H9 (cell line): ENCODE measurements at regions not wholly inside any gene's neighbourhood (a gene's known extent, or its start where the extent isn't known, plus 50 kb on each side); places are given as distances from the start of the nearest gene placed in this dataset.
A peak's percentile ranks its signal among the peaks of the same experiment; 100 is the strongest.

Experiments
- DNase-seq: peaks from one replicate; pipeline ENCODE4 v3.0.0-alpha.2; 2017
- H2AFZ ChIP-seq: one replicate; pipeline ENCODE4 v1.6.1; 2013; ENCODE audit warnings: mild to moderate bottlenecking, low read length, control low read depth, moderate library complexity
- H2AK5ac ChIP-seq: 2 replicates; pipeline ENCODE4 v1.6.1; 2013; ENCODE audit warnings: low read length, control low read depth, mixed read lengths; ENCODE audit not compliant: insufficient read length
- H2BK120ac ChIP-seq: one replicate; pipeline ENCODE4 v1.6.1; 2013; ENCODE audit warnings: low read depth, mild to moderate bottlenecking, low read length, control low read depth, inconsistent platforms; ENCODE audit not compliant: poor library complexity, severe bottlenecking
- H2BK12ac ChIP-seq: 2 replicates; pipeline ENCODE4 v1.6.1; 2013; ENCODE audit warnings: low read length, control low read depth, mixed read lengths, low read depth; ENCODE audit not compliant: insufficient read length
- H2BK15ac ChIP-seq: 2 replicates; pipeline ENCODE4 v1.6.1; 2013; ENCODE audit warnings: low read depth, low read length, control low read depth
- H2BK20ac ChIP-seq: one replicate; pipeline ENCODE4 v1.6.1; 2013; ENCODE audit warnings: low read depth, mild to moderate bottlenecking, low read length, control low read depth, inconsistent platforms; ENCODE audit not compliant: poor library complexity, severe bottlenecking
- H2BK5ac ChIP-seq: 2 replicates; pipeline ENCODE4 v1.6.1; 2013; ENCODE audit warnings: low read length, control low read depth, mixed read lengths; ENCODE audit not compliant: insufficient read length
- H3K14ac ChIP-seq: 2 replicates; pipeline ENCODE4 v1.6.1; 2013; ENCODE audit warnings: low read length, control low read depth; ENCODE audit not compliant: insufficient read depth
- H3K18ac ChIP-seq: 2 replicates; pipeline ENCODE4 v1.6.1; 2013; ENCODE audit warnings: low read depth, mild to moderate bottlenecking, mixed read lengths, low read length, control low read depth; ENCODE audit not compliant: insufficient read length
- H3K23ac ChIP-seq: 2 replicates; pipeline ENCODE4 v1.6.1; 2013; ENCODE audit warnings: low read length, control low read depth, mixed read lengths, low read depth; ENCODE audit not compliant: insufficient read length
- H3K23me2 ChIP-seq: 2 replicates; pipeline ENCODE4 v1.6.1; 2013; ENCODE audit warnings: low read depth, mild to moderate bottlenecking, mixed read lengths, low read length, control low read depth; ENCODE audit not compliant: insufficient read length, poor library complexity, severe bottlenecking
- H3K27ac ChIP-seq: 2 replicates; pipeline ENCODE4 v1.5.1; 2013; ENCODE audit warnings: low read length, control low read depth, mixed read lengths, low read depth; ENCODE audit not compliant: insufficient read length
- H3K27me3 ChIP-seq: 2 replicates; pipeline ENCODE4 v1.6.1; 2013; ENCODE audit warnings: low read length, control low read depth, inconsistent platforms; ENCODE audit not compliant: insufficient read depth
- H3K4ac ChIP-seq: 2 replicates; pipeline ENCODE4 v1.6.1; 2013; ENCODE audit warnings: low read depth, mild to moderate bottlenecking, control low read depth, inconsistent platforms, low read length, moderate library complexity
- H3K4me1 ChIP-seq: 2 replicates; pipeline ENCODE4 v1.6.1; 2013; ENCODE audit warnings: low read length, control low read depth, inconsistent platforms; ENCODE audit not compliant: insufficient read depth
- H3K4me2 ChIP-seq: 2 replicates; pipeline ENCODE4 v1.6.1; 2013; ENCODE audit warnings: low read length, control low read depth, mixed read lengths; ENCODE audit not compliant: insufficient read length, insufficient read depth
- H3K56ac ChIP-seq: 2 replicates; pipeline ENCODE4 v1.6.1; 2013; ENCODE audit warnings: low read depth, mild to moderate bottlenecking, mixed read lengths, low read length, control low read depth; ENCODE audit not compliant: insufficient read length
- H3K79me1 ChIP-seq: 2 replicates; pipeline ENCODE4 v1.6.1; 2013; ENCODE audit warnings: low read depth, mild to moderate bottlenecking, moderate library complexity, low read length, control low read depth, inconsistent platforms; ENCODE audit not compliant: insufficient read depth, poor library complexity, severe bottlenecking
- H3K79me2 ChIP-seq: 2 replicates; pipeline ENCODE4 v1.6.1; 2013; ENCODE audit warnings: low read length, control low read depth, inconsistent platforms; ENCODE audit not compliant: insufficient read depth
- H3K9ac ChIP-seq: 2 replicates; pipeline ENCODE4 v1.6.1; 2013; ENCODE audit warnings: low read length, control low read depth, mixed read lengths; ENCODE audit not compliant: insufficient read length; ENCODE audit errors: extremely low read depth
- H3K9me3 ChIP-seq: one replicate; pipeline ENCODE4 v1.6.1; 2013; ENCODE audit warnings: low read depth, low read length, inconsistent platforms; ENCODE audit not compliant: control insufficient read depth
- H3T11ph ChIP-seq: one replicate; pipeline ENCODE4 v1.6.1; 2013; ENCODE audit warnings: mild to moderate bottlenecking, low read length, control low read depth, inconsistent platforms
- H4K20me1 ChIP-seq: one replicate; pipeline ENCODE4 v1.6.1; 2013; ENCODE audit not compliant: control insufficient read depth, insufficient read length, insufficient read depth
- H4K5ac ChIP-seq: 2 replicates; pipeline ENCODE4 v1.6.1; 2013; ENCODE audit warnings: low read depth, mild to moderate bottlenecking, mixed read lengths, low read length, control low read depth; ENCODE audit not compliant: insufficient read length
- H4K8ac ChIP-seq: replicated peaks from 2 replicates; pipeline ENCODE4 v1.6.1; 2013; ENCODE audit warnings: low read length, control low read depth, mixed read lengths, low read depth; ENCODE audit not compliant: insufficient read length
- H4K91ac ChIP-seq: 2 replicates; pipeline ENCODE4 v1.6.1; 2013; ENCODE audit warnings: low read depth, mild to moderate bottlenecking, moderate library complexity, mixed read lengths, low read length, control low read depth; ENCODE audit not compliant: insufficient read length
- H3K27ac Mint-ChIP-seq, 3 experiments: 2 replicates in 2 of 3; 3 replicates in 1 of 3; pipeline ENCODE4 v1.8.0; 2020 to 2021; ENCODE audit warnings: mixed read lengths in 3 of 3, mild to moderate bottlenecking in 1 of 3, moderate library complexity in 1 of 3
- H3K27me3 Mint-ChIP-seq: 2 replicates; pipeline ENCODE4 v1.8.0; 2021; ENCODE audit warnings: low read depth, mild to moderate bottlenecking, moderate library complexity, mixed read lengths
- H3K36me3 Mint-ChIP-seq, 3 experiments: 2 replicates in 2 of 3; 3 replicates in 1 of 3; pipeline ENCODE4 v1.8.0; 2020 to 2021; ENCODE audit warnings: low read depth in 3 of 3, mixed read lengths in 3 of 3; ENCODE audit not compliant: insufficient read depth in 1 of 3
- H3K4me1 Mint-ChIP-seq, 2 experiments: 2 replicates each; pipeline ENCODE4 v1.8.0; 2020; ENCODE audit warnings: mixed read lengths in 2 of 2
- H3K4me3 Mint-ChIP-seq, 2 experiments: 2 replicates in 1 of 2; 3 replicates in 1 of 2; pipeline ENCODE4 v1.8.0; 2020 to 2021; ENCODE audit warnings: mild to moderate bottlenecking in 2 of 2, mixed read lengths in 2 of 2, moderate library complexity in 1 of 2
- H3K9me3 Mint-ChIP-seq, 2 experiments: 2 replicates in 1 of 2; 3 replicates in 1 of 2; pipeline ENCODE4 v1.8.0; 2020; ENCODE audit warnings: mild to moderate bottlenecking in 2 of 2, mixed read lengths in 2 of 2, moderate library complexity in 1 of 2
- CTCF ChIP-seq: fragments of 200-600 bp; sonication (generic); conservative IDR thresholded peaks from 3 replicates; pipeline ENCODE4 v1.8.0; 2021; ENCODE audit warnings: antibody characterized with exemption, mild to moderate bottlenecking

- H3K79me1 ChIP-seq, result no peaks in the 10 kb centered on the region
- H2AK5ac ChIP-seq, result no peak overlapping the region
- H4K8ac ChIP-seq, result no peak overlapping the region
- DNase-seq, result peak; percentile 34
- no peak overlapping the region for H2BK12ac ChIP-seq
- 0 out of 7 replicates have a peak, but pooled peaks cover 0 to 3% (median 0%) of the 10 kb centered on the region in 3 experiments for H3K36me3 Mint-ChIP-seq
- H2BK15ac ChIP-seq, result no peak overlapping the region
- H3K27me3 ChIP-seq, result no peaks in the 10 kb centered on the region
- no peak overlapping the region for H2BK120ac ChIP-seq
- no peak overlapping the region; a peak in 1 of 7 replicates for H3K27ac Mint-ChIP-seq
- no peak overlapping the region for H4K5ac ChIP-seq
- no peak for TF ChIP-seq CTCF
- H3K4ac ChIP-seq, result no peak overlapping the region
- H3K4me3 Mint-ChIP-seq, result no peak overlapping the region
- no peak overlapping the region for H2AFZ ChIP-seq
- no peak overlapping the region for H2BK20ac ChIP-seq
- no peaks in the 10 kb centered on the region for H3K79me2 ChIP-seq
- H3K23ac ChIP-seq, result no peak overlapping the region
- H3T11ph ChIP-seq, result no peak overlapping the region
- no peaks in the 10 kb centered on the region for H3K9me3 ChIP-seq
- no peaks in the 10 kb centered on the region for H4K20me1 ChIP-seq
- H3K4me1 ChIP-seq, result peaks cover 5% of the 10 kb centered on the region; the same call in 1 of the 2 replicates
- no peak overlapping the region for H3K56ac ChIP-seq
- H3K14ac ChIP-seq, result no peak overlapping the region
- no peak overlapping the region for H3K9ac ChIP-seq
- H4K91ac ChIP-seq, result no peak overlapping the region
- no peaks in the 10 kb centered on the region for H3K23me2 ChIP-seq
- no peak overlapping the region for H2BK5ac ChIP-seq
- H3K4me2 ChIP-seq, result no peak overlapping the region
- no peaks in the 10 kb centered on the region for H3K27me3 Mint-ChIP-seq
- H3K9me3 Mint-ChIP-seq, result no peaks in the 10 kb centered on the region
- H3K4me1 Mint-ChIP-seq, result peaks cover 13 to 16% of the 10 kb centered on the region in 2 experiments
- no peak overlapping the region for H3K18ac ChIP-seq
- H3K27ac ChIP-seq, result no peak overlapping the region
These were observed 2008.4 kb upstream of the PIK3C3 start for GRCh38 chr18:39946623-39947061.
